G401.6 (cell line): ENCODE measurements at regions not wholly inside any gene's neighbourhood (a gene's known extent, or its start where the extent isn't known, plus 50 kb on each side); places are given as distances from the start of the nearest gene placed in this dataset.
"Not testable (repeated sequence)": the region's sequence is repeated elsewhere in the genome, so short reads cannot be mapped to it uniquely, and the experiment has no call there.

Experiments
- FAIRE-seq: peaks from 2 replicates; lab custom pipeline; 2012; peaks lifted over from hg19 to GRCh38; lab: Jason Lieb, UNC

GRCh38 chr3:78087134-78087533, 1047.2 kb downstream of the ROBO2 start:
- no peak for FAIRE-seq

- no peak for FAIRE-seq
These were observed 1048.1 kb downstream of the ROBO2 start for GRCh38 chr3:78088006-78088405.

GRCh38 chr3:78090382-78090781, 1050.5 kb downstream of the ROBO2 start:
- FAIRE-seq: no peak

- no peak for FAIRE-seq
These were observed 1051.7 kb downstream of the ROBO2 start for GRCh38 chr3:78091478-78092119.

GRCh38 chr3:78092574-78092973, 1052.7 kb downstream of the ROBO2 start:
- FAIRE-seq: not testable (repeated sequence)

- FAIRE-seq: no peak
These were observed 1056.8 kb downstream of the ROBO2 start for GRCh38 chr3:78096488-78097255.

- FAIRE-seq: no peak
These were observed 1058.5 kb downstream of the ROBO2 start for GRCh38 chr3:78098367-78098766.

GRCh38 chr3:78101384-78101783, 1061.5 kb downstream of the ROBO2 start:
- FAIRE-seq: no peak

- not testable (repeated sequence) for FAIRE-seq
These were observed 1068.5 kb downstream of the ROBO2 start for GRCh38 chr3:78108269-78108961.

GRCh38 chr3:78112291-78113010, 1072.6 kb downstream of the ROBO2 start:
- FAIRE-seq: no peak

GRCh38 chr3:78115983-78116382, 1076.1 kb downstream of the ROBO2 start:
- FAIRE-seq: no peak

- FAIRE-seq: no peak
These were observed 1077.0 kb downstream of the ROBO2 start for GRCh38 chr3:78116874-78117273.

GRCh38 chr3:78123058-78123457, 1083.2 kb downstream of the ROBO2 start:
- no peak for FAIRE-seq

GRCh38 chr3:78129707-78130106, 1089.8 kb downstream of the ROBO2 start:
- FAIRE-seq: no peak

GRCh38 chr3:78130741-78131290, 1090.9 kb downstream of the ROBO2 start:
- FAIRE-seq: no peak

GRCh38 chr3:78134496-78134895, 1094.6 kb downstream of the ROBO2 start:
- no peak for FAIRE-seq

GRCh38 chr3:78139166-78139565, 1099.3 kb downstream of the ROBO2 start:
- no peak for FAIRE-seq

GRCh38 chr3:78140274-78140673, 1100.4 kb downstream of the ROBO2 start:
- no peak for FAIRE-seq

- no peak for FAIRE-seq
These were observed 1101.0 kb downstream of the ROBO2 start for GRCh38 chr3:78140866-78141265.

- FAIRE-seq: no peak
These were observed 1101.4 kb downstream of the ROBO2 start for GRCh38 chr3:78141269-78141668.

- no peak for FAIRE-seq
These were observed 1103.1 kb downstream of the ROBO2 start for GRCh38 chr3:78143000-78143399.

- no peak for FAIRE-seq
These were observed 1109.3 kb downstream of the ROBO2 start for GRCh38 chr3:78148986-78149717.
